B cell (primary cell): ENCODE measurements at regions not wholly inside any gene's neighbourhood (a gene's known extent, or its start where the extent isn't known, plus 50 kb on each side); places are given as distances from the start of the nearest gene placed in this dataset.

Source experiments
- ATAC-seq: fragments of 200-7000 bp; cut with Tn5 transposase; one replicate; pipeline ENCODE4 v1.10.0; 2021; ENCODE audit warnings: low read depth, mild to moderate bottlenecking, moderate number of reproducible peaks, moderate library complexity
- CTCF ChIA-PET: fragments of 350-600 bp; sonication (Branson Sonifier 250); formaldehyde crosslinking; loops from one replicate; lab custom pipeline; 2021; ENCODE audit warnings: antibody characterized with exemption, inconsistent platforms; lab: Charles Lee
- POLR2A ChIA-PET: fragments of 350-600 bp; sonication (Branson Sonifier 250); formaldehyde crosslinking; loops from one replicate; lab custom pipeline; 2021; ENCODE audit warnings: antibody characterized with exemption; lab: Charles Lee
- DNase-seq: peaks from one replicate; pipeline ENCODE4 v3.0.0; 2013
- H2AFZ ChIP-seq: 2 replicates; pipeline ENCODE4 v1.6.1; 2012; ENCODE audit warnings: mild to moderate bottlenecking, low read depth, low read length; ENCODE audit not compliant: insufficient read depth, poor library complexity, severe bottlenecking
- H3K27ac ChIP-seq, 2 donors: 1 replicate in 1 of 2; 2 replicates in 1 of 2; pipeline ENCODE4 v1.5.1; 2012 to 2013; ENCODE audit warnings: low read length in 2 of 2, mild to moderate bottlenecking in 2 of 2, moderate library complexity in 1 of 2
- H3K27me3 ChIP-seq, 4 experiments: fragments of 200-600 bp in 1 of 4; sonication (generic) in 1 of 4; replicated peaks in 1 of 4; 1 replicate in 2 of 4; 2 replicates in 2 of 4; pipeline versions ENCODE4 v1.6.1 to v1.7.0; 2013 to 2016; ENCODE audit warnings: low read length in 3 of 4, mild to moderate bottlenecking in 2 of 4, mixed read lengths in 1 of 4, moderate library complexity in 1 of 4; ENCODE audit not compliant: insufficient read depth in 4 of 4, control insufficient read depth in 3 of 4; ENCODE audit errors: control extremely low read depth in 1 of 4
- H3K36me3 ChIP-seq, 2 experiments: replicated peaks in 1 of 2; 1 replicate in 1 of 2; 2 replicates in 1 of 2; pipeline versions ENCODE4 v1.6.1 to v1.7.1; 2013; ENCODE audit warnings: low read length in 1 of 2; ENCODE audit not compliant: insufficient read depth in 2 of 2, control insufficient read depth in 1 of 2; ENCODE audit errors: control extremely low read depth in 1 of 2, extremely low read depth in 1 of 2
- H3K4me1 ChIP-seq, 2 donors: fragments of 200-600 bp in 1 of 2; sonication (generic) in 1 of 2; 1 replicate in 1 of 2; 2 replicates in 1 of 2; pipeline versions ENCODE4 v1.5.1 to v1.6.1; 2013 to 2017; ENCODE audit warnings: low read length in 2 of 2; ENCODE audit not compliant: control insufficient read depth in 2 of 2, insufficient read depth in 2 of 2
- H3K4me2 ChIP-seq: replicated peaks from 2 replicates; pipeline ENCODE3; 2012; ENCODE audit warnings: mild to moderate bottlenecking, low read depth, low read length; ENCODE audit not compliant: poor library complexity, severe bottlenecking
- H3K4me3 ChIP-seq, 5 experiments: fragments of 200-600 bp in 1 of 5; sonication (generic) in 1 of 5; 1 replicate in 3 of 5; 2 replicates in 2 of 5; pipeline versions ENCODE4 v1.5.1 to v1.7.0; 2011 to 2016; ENCODE audit warnings: low read length in 4 of 5, mild to moderate bottlenecking in 4 of 5, low read depth in 2 of 5, control low read depth in 1 of 5, moderate library complexity in 1 of 5; ENCODE audit not compliant: insufficient read depth in 1 of 5; ENCODE audit errors: control extremely low read depth in 1 of 5, extremely low read depth in 1 of 5
- H3K79me2 ChIP-seq: fragments of 200-600 bp; sonication (generic); one replicate; pipeline ENCODE4 v1.6.0; 2016; ENCODE audit warnings: low read length; ENCODE audit not compliant: control insufficient read depth, insufficient read depth
- H3K9ac ChIP-seq: fragments of 200-600 bp; sonication (generic); 2 replicates; pipeline ENCODE4 v1.6.1; 2017; ENCODE audit warnings: mild to moderate bottlenecking, low read length, moderate library complexity
- H3K9me3 ChIP-seq, 3 donors: one replicate each; pipeline versions ENCODE4 v1.6.1 to v1.7.1; 2013; ENCODE audit warnings: low read length in 2 of 3; ENCODE audit not compliant: control insufficient read depth in 2 of 3, insufficient read depth in 1 of 3; ENCODE audit errors: control extremely low read depth in 1 of 3
- H4K20me1 ChIP-seq: 2 replicates; pipeline ENCODE4 v1.6.0; 2012; ENCODE audit warnings: mild to moderate bottlenecking, low read length; ENCODE audit not compliant: insufficient read depth, control insufficient read depth, poor library complexity, severe bottlenecking
- H3K27ac Mint-ChIP-seq: one replicate; pipeline ENCODE4 v1.8.0; 2021; ENCODE audit warnings: mixed read lengths
- H3K27me3 Mint-ChIP-seq: one replicate; pipeline ENCODE4 v1.8.0; 2021; ENCODE audit warnings: mixed read lengths
- H3K4me1 Mint-ChIP-seq: one replicate; pipeline ENCODE4 v1.8.0; 2021; ENCODE audit warnings: mixed read lengths
- H3K4me3 Mint-ChIP-seq: one replicate; pipeline ENCODE4 v1.8.0; 2021; ENCODE audit warnings: mixed read lengths
- H3K9me3 Mint-ChIP-seq: one replicate; pipeline ENCODE4 v1.8.0; 2022; ENCODE audit warnings: mixed read lengths; ENCODE audit not compliant: insufficient read depth
- EZH2 ChIP-seq: IDR thresholded peaks from 2 replicates; pipeline ENCODE4 v1.6.1; 2012; ENCODE audit warnings: borderline replicate concordance, low read depth, mild to moderate bottlenecking, moderate library complexity, low read length; ENCODE audit not compliant: insufficient read depth, poor library complexity, severe bottlenecking
- WGBS: methylation state at CpG from one replicate; pipeline ENCODE4 v1.1.5; 2013; ENCODE audit warnings: missing lambda C conversion rate; ENCODE audit not compliant: insufficient coverage; 5-methylcytosine and 5-hydroxymethylcytosine counted together
- intact Hi-C: fragments of 100-400 bp; cut with micrococcal nuclease; formaldehyde crosslinking; loops from one replicate; pipeline ENCODE4 v1.10.0; 2022
- TF ChIP-seq, protein P1 (sequence below): fragments of 200-600 bp; IDR thresholded peaks from one replicate; pipeline ENCODE4 v1.8.0; 2022; ENCODE audit warnings: antibody characterized with exemption, mild to moderate bottlenecking

DNA sequence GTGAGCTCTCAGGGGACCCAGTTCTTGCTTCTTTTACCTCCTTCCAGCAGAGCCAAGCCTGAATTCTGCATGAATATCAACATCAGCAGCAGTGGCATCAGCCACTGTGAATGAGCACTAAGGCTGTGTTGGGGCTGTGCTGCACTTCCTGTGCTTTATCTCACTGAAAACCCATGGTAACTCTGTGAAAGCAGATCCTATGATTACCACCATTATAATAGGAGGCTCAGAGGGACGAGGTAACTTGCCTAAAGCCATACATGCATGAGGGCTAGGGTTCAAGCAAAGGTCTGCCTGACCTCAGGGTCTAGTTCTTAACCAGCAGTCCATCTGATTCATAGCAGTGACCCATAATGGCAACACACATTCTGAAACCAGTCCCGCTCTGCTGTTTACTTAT lies 60.5 kb upstream of the RAPGEF1 start:
- Mint-ChIP-seq H3K4me3 (no peak overlapping the region), H3K27ac (no peak overlapping the region), H3K27me3 (peaks cover 28% of the 10 kb centered on the region), H3K4me1 (no peaks in the 10 kb centered on the region), H3K9me3 (no peaks in the 10 kb centered on the region)
- Histone ChIP-seq H3K9me3 (peaks cover 0 to 14% (median 0%) of the 10 kb centered on the region in 3 donors), H3K4me2 (no peak overlapping the region), H3K9ac (no peak overlapping the region), H3K4me3 (no peak overlapping the region), H3K36me3 (no peaks in the 10 kb centered on the region), H4K20me1 (no peaks in the 10 kb centered on the region), H3K79me2 (no peaks in the 10 kb centered on the region), H3K27me3 (peaks cover 0 to 16% (median 0%) of the 10 kb centered on the region in 4 experiments), H2AFZ (no peak overlapping the region), H3K27ac (no peak overlapping the region), H3K4me1 (no peaks in the 10 kb centered on the region)
- ChIA-PET CTCF (no interaction called here), POLR2A (no interaction called here)
- WGBS, result 20% methylated on average over 1 of the region's 2 CpGs
- intact Hi-C loops, result no loop called here
- ATAC-seq (no peak), DNase-seq (no peak)
- TF ChIP-seq, protein P1, sequence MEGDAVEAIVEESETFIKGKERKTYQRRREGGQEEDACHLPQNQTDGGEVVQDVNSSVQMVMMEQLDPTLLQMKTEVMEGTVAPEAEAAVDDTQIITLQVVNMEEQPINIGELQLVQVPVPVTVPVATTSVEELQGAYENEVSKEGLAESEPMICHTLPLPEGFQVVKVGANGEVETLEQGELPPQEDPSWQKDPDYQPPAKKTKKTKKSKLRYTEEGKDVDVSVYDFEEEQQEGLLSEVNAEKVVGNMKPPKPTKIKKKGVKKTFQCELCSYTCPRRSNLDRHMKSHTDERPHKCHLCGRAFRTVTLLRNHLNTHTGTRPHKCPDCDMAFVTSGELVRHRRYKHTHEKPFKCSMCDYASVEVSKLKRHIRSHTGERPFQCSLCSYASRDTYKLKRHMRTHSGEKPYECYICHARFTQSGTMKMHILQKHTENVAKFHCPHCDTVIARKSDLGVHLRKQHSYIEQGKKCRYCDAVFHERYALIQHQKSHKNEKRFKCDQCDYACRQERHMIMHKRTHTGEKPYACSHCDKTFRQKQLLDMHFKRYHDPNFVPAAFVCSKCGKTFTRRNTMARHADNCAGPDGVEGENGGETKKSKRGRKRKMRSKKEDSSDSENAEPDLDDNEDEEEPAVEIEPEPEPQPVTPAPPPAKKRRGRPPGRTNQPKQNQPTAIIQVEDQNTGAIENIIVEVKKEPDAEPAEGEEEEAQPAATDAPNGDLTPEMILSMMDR, result no peak
- TF ChIP-seq EZH2, result no peak

DNA sequence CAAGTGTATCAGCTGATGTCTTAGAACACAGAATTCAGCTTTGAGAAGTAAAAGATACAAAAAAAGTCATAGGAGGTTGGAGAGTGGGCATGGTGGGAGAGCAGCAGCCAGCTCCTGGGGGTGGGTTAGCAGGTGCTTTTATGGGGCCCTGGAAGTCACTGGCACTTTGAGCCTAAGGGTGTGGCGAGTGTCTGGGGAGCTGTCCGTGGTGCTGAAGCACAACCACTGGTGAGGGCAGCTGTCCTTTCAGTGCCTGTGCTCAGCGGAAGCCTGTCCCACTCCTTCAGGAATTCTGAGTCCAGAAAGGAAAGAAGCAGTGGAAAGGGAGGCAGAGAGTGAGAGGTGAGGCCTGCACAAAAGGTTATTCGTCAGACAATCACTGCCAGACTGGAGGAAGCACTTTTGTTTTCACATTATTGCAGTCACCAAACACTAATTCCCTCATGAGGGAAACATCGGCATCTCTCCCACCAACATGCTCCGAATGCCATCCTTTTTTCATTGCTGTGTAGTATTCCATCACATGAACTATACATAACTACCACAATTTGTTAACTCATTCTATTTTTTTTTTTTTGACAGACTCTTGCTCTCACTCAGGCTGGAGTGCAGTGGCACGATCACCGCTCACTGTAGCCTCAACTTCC lies 59.4 kb upstream of the RAPGEF1 start:
- CTCF ChIA-PET, result interaction anchor here (0.6 kb wide), 1 partner anchor 448 kb away, joined by 5 read pairs; no protein-coding TSS in a partner anchor
- Histone ChIP-seq H3K9me3 (peaks cover 0 to 19% (median 0%) of the 10 kb centered on the region in 3 donors), H3K4me2 (no peak overlapping the region), H3K9ac (no peak overlapping the region), H2AFZ (no peak overlapping the region), H3K4me1 (no peaks in the 10 kb centered on the region), H3K4me3 (no peak overlapping the region), H3K79me2 (no peaks in the 10 kb centered on the region), H3K36me3 (no peaks in the 10 kb centered on the region), H3K27me3 (peaks cover 0 to 14% (median 2%) of the 10 kb centered on the region in 4 experiments), H3K27ac (no peak overlapping the region), H4K20me1 (no peaks in the 10 kb centered on the region)
- TF ChIP-seq EZH2, result no peak
- TF ChIP-seq, protein P1, result no peak
- no peak overlapping the region for H3K27ac Mint-ChIP-seq
- ATAC-seq, result no peak
- H3K9me3 Mint-ChIP-seq, result no peaks in the 10 kb centered on the region
- intact Hi-C loops, result no loop called here
- 53% methylated on average over 5 of the region's 8 CpGs for WGBS
- POLR2A ChIA-PET, result no interaction called here
- H3K4me3 Mint-ChIP-seq, result no peak overlapping the region
- peaks cover 37% of the 10 kb centered on the region for H3K27me3 Mint-ChIP-seq
- no peaks in the 10 kb centered on the region for H3K4me1 Mint-ChIP-seq
- peak; percentile 43 for DNase-seq
